Testis (tissue), 2 donors: ENCODE measurements at regions not wholly inside any gene's neighbourhood (a gene's known extent, or its start where the extent isn't known, plus 50 kb on each side); places are given as distances from the start of the nearest gene placed in this dataset.

ENCODE experiments used
- POLR2A ChIP-seq: fragments of 450-650 bp; IDR thresholded peaks from one replicate; pipeline ENCODE4 v1.6.1; 2017; ENCODE audit warnings: antibody characterized with exemption, mild to moderate bottlenecking, moderate library complexity
- TF ChIP-seq, protein P1 (sequence below), 3 experiments: fragments of 450-650 bp in 2 of 3; fragments of 200-600 bp in 1 of 3; sonication (generic) in 1 of 3; IDR thresholded peaks; one replicate each; pipeline ENCODE4 v1.5.1; 2016 to 2019; ENCODE audit warnings: antibody characterized with exemption in 3 of 3, mild to moderate bottlenecking in 2 of 3, moderate library complexity in 1 of 3

- TF ChIP-seq, protein P1, sequence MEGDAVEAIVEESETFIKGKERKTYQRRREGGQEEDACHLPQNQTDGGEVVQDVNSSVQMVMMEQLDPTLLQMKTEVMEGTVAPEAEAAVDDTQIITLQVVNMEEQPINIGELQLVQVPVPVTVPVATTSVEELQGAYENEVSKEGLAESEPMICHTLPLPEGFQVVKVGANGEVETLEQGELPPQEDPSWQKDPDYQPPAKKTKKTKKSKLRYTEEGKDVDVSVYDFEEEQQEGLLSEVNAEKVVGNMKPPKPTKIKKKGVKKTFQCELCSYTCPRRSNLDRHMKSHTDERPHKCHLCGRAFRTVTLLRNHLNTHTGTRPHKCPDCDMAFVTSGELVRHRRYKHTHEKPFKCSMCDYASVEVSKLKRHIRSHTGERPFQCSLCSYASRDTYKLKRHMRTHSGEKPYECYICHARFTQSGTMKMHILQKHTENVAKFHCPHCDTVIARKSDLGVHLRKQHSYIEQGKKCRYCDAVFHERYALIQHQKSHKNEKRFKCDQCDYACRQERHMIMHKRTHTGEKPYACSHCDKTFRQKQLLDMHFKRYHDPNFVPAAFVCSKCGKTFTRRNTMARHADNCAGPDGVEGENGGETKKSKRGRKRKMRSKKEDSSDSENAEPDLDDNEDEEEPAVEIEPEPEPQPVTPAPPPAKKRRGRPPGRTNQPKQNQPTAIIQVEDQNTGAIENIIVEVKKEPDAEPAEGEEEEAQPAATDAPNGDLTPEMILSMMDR (IDR thresholded peaks at IDR 0.05), result no peak
- TF ChIP-seq POLR2A, result no peak
Observed at GRCh38 chr11:19327280-19327679, 86.5 kb upstream of the E2F8 start.
